Calu3 (cell line): ENCODE measurements at regions not wholly inside any gene's neighbourhood (a gene's known extent, or its start where the extent isn't known, plus 50 kb on each side); places are given as distances from the start of the nearest gene placed in this dataset.

ENCODE experiments used
- BruUV-seq: library from RNA; stranded (reverse); fragments of 400-500 nt; replicated peaks from 2 replicates; lab custom pipeline; 2021; lab: Mats Ljungman, UMichigan
- CTCF ChIA-PET: fragments of 300-600 bp; sonication (Branson Sonifier 250); formaldehyde crosslinking; loops from one replicate; lab custom pipeline; 2022; ENCODE audit warnings: antibody characterized with exemption; lab: Charles Lee
- DNase-seq: peaks from one replicate; pipeline ENCODE4 v3.0.0; 2022
- H3K27ac Mint-ChIP-seq: one replicate; pipeline ENCODE4 v1.8.0; 2022; ENCODE audit warnings: mixed read lengths; ENCODE audit not compliant: unreplicated experiment
- H3K27me3 Mint-ChIP-seq: one replicate; pipeline ENCODE4 v1.8.0; 2022; ENCODE audit warnings: mixed read lengths; ENCODE audit not compliant: unreplicated experiment
- H3K36me3 Mint-ChIP-seq: one replicate; pipeline ENCODE4 v1.8.0; 2022; ENCODE audit warnings: mild to moderate bottlenecking, moderate library complexity, mixed read lengths; ENCODE audit not compliant: insufficient read depth, unreplicated experiment
- H3K4me1 Mint-ChIP-seq: one replicate; pipeline ENCODE4 v1.8.0; 2022; ENCODE audit warnings: mild to moderate bottlenecking, low read depth, mixed read lengths; ENCODE audit not compliant: unreplicated experiment
- H3K4me3 Mint-ChIP-seq: one replicate; pipeline ENCODE4 v1.8.0; 2022; ENCODE audit warnings: mild to moderate bottlenecking, low read depth, moderate library complexity, mixed read lengths; ENCODE audit not compliant: unreplicated experiment
- H3K9me3 Mint-ChIP-seq: one replicate; pipeline ENCODE4 v1.8.0; 2022; ENCODE audit warnings: low read depth, mixed read lengths; ENCODE audit not compliant: unreplicated experiment
- CTCF ChIP-seq: fragments of 200-600 bp; IDR thresholded peaks from one replicate; pipeline ENCODE4 v1.8.0; 2022; ENCODE audit warnings: antibody characterized with exemption; ENCODE audit not compliant: unreplicated experiment
- intact Hi-C: fragments of 100-400 bp; cut with micrococcal nuclease; formaldehyde crosslinking; loops from one replicate; pipeline ENCODE4 v1.10.0; 2022; ENCODE audit not compliant: unreplicated experiment

GRCh38 chr13:55869648-55870047 lies 1271.1 kb upstream of the PRR20A start:
- Mint-ChIP-seq H3K36me3 (no peaks in the 10 kb centered on the region), H3K27ac (no peak overlapping the region), H3K4me3 (no peak overlapping the region), H3K27me3 (no peaks in the 10 kb centered on the region), H3K4me1 (no peaks in the 10 kb centered on the region), H3K9me3 (peaks cover 3% of the 10 kb centered on the region)
- no peak for DNase-seq
- BruUV-seq: no TSS peak
- intact Hi-C loops: no loop called here
- no peak for TF ChIP-seq CTCF
- CTCF ChIA-PET: no interaction called here

- no peak overlapping the region for H3K27ac Mint-ChIP-seq
- H3K9me3 Mint-ChIP-seq: no peaks in the 10 kb centered on the region
- TF ChIP-seq CTCF: no peak
- intact Hi-C loops: no loop called here
- no peaks in the 10 kb centered on the region for H3K4me1 Mint-ChIP-seq
- H3K4me3 Mint-ChIP-seq: no peak overlapping the region
- CTCF ChIA-PET: no interaction called here
- no TSS peak for BruUV-seq
- no peak for DNase-seq
- H3K36me3 Mint-ChIP-seq: no peaks in the 10 kb centered on the region
- no peaks in the 10 kb centered on the region for H3K27me3 Mint-ChIP-seq
These were observed 1253.2 kb upstream of the PRR20A start for GRCh38 chr13:55887561-55887960.

- Mint-ChIP-seq H3K9me3 (no peaks in the 10 kb centered on the region), H3K27ac (no peak overlapping the region), H3K4me3 (no peak overlapping the region), H3K4me1 (no peaks in the 10 kb centered on the region), H3K27me3 (no peaks in the 10 kb centered on the region), H3K36me3 (no peaks in the 10 kb centered on the region)
- no peak for TF ChIP-seq CTCF
- intact Hi-C loops: no loop called here
- no TSS peak for BruUV-seq
- DNase-seq: no peak
- CTCF ChIA-PET: no interaction called here
These were observed 1247.2 kb upstream of the PRR20A start for GRCh38 chr13:55893540-55893939.

- Mint-ChIP-seq H3K9me3 (peaks cover 3% of the 10 kb centered on the region), H3K27ac (no peak overlapping the region)
- TF ChIP-seq CTCF: no peak
These were observed 1203.5 kb upstream of the PRR20A start for GRCh38 chr13:55937180-55937579.

GRCh38 chr13:55948175-55948574 lies 1192.5 kb upstream of the PRR20A start:
- CTCF ChIA-PET: no interaction called here
- H3K4me3 Mint-ChIP-seq: no peak overlapping the region

More at GRCh38 chr13:55937180-55937579, 1203.5 kb upstream of the PRR20A start:
- CTCF ChIA-PET: no interaction called here
- intact Hi-C loops: no loop called here
- BruUV-seq: no TSS peak
- DNase-seq: no peak
- Mint-ChIP-seq H3K27me3 (no peaks in the 10 kb centered on the region), H3K4me3 (no peak overlapping the region), H3K36me3 (no peaks in the 10 kb centered on the region), H3K4me1 (no peaks in the 10 kb centered on the region)

More at GRCh38 chr13:55948175-55948574, 1192.5 kb upstream of the PRR20A start:
- Mint-ChIP-seq H3K36me3 (no peaks in the 10 kb centered on the region), H3K27me3 (no peaks in the 10 kb centered on the region), H3K27ac (no peak overlapping the region), H3K4me1 (no peaks in the 10 kb centered on the region), H3K9me3 (no peaks in the 10 kb centered on the region)
- no peak for DNase-seq
- no TSS peak for BruUV-seq
- intact Hi-C loops: no loop called here
- no peak for TF ChIP-seq CTCF
